Astrocyte (in vitro differentiated cells and primary cell): ENCODE measurements at regions not wholly inside any gene's neighbourhood (a gene's known extent, or its start where the extent isn't known, plus 50 kb on each side); places are given as distances from the start of the nearest gene placed in this dataset.

ENCODE experiments used
- DNase-seq: peaks from one replicate; pipeline ENCODE4 v3.0.0-alpha.2; 2010; ENCODE audit warnings: low read depth
- FAIRE-seq: peaks from 2 replicates; lab custom pipeline; 2011; peaks lifted over from hg19 to GRCh38; lab: Jason Lieb, UNC
- H2AFZ ChIP-seq: 2 replicates; pipeline ENCODE4 v1.6.0; 2012; ENCODE audit warnings: low read depth, low read length, inconsistent platforms
- H3K27ac ChIP-seq: 2 replicates; pipeline ENCODE4 v1.5.1; 2011; ENCODE audit warnings: low read depth, low read length, inconsistent platforms
- H3K27me3 ChIP-seq: 2 replicates; pipeline ENCODE4 v1.6.0; 2011; ENCODE audit warnings: low read length, inconsistent platforms; ENCODE audit not compliant: insufficient read depth
- H3K36me3 ChIP-seq: 2 replicates; pipeline ENCODE4 v1.5.1; 2011; ENCODE audit warnings: low read length, inconsistent platforms; ENCODE audit not compliant: insufficient read depth
- H3K4me1 ChIP-seq: 2 replicates; pipeline ENCODE4 v1.5.1; 2011; ENCODE audit warnings: low read length, inconsistent platforms; ENCODE audit not compliant: insufficient read depth
- H3K4me2 ChIP-seq: 2 replicates; pipeline ENCODE4 v1.6.0; 2012; ENCODE audit warnings: low read length, inconsistent platforms
- H3K4me3 ChIP-seq: 2 replicates; pipeline ENCODE4 v1.5.1; 2011; ENCODE audit warnings: low read depth, mild to moderate bottlenecking, low read length, inconsistent platforms; ENCODE audit not compliant: insufficient read depth
- H3K79me2 ChIP-seq: 2 replicates; pipeline ENCODE4 v1.6.0; 2012; ENCODE audit warnings: mild to moderate bottlenecking, low read length, inconsistent platforms; ENCODE audit not compliant: insufficient read depth
- H3K9ac ChIP-seq: 2 replicates; pipeline ENCODE4 v1.6.0; 2012; ENCODE audit warnings: mild to moderate bottlenecking, low read length, inconsistent platforms
- H3K9me3 ChIP-seq: 2 replicates; pipeline ENCODE4 v1.5.1; 2012; ENCODE audit warnings: low read depth, mild to moderate bottlenecking, low read length, inconsistent platforms; ENCODE audit not compliant: insufficient read depth
- H4K20me1 ChIP-seq: 2 replicates; pipeline ENCODE4 v1.6.0; 2012; ENCODE audit warnings: low read length, inconsistent platforms; ENCODE audit not compliant: insufficient read depth
- H3K27ac Mint-ChIP-seq: one replicate; pipeline ENCODE4 v1.8.0; 2021; ENCODE audit warnings: mild to moderate bottlenecking, mixed read lengths; ENCODE audit not compliant: unreplicated experiment
- H3K27me3 Mint-ChIP-seq: one replicate; pipeline ENCODE4 v1.8.0; 2021; ENCODE audit warnings: low read depth, mixed read lengths; ENCODE audit not compliant: unreplicated experiment
- H3K36me3 Mint-ChIP-seq: one replicate; pipeline ENCODE4 v1.8.0; 2021; ENCODE audit warnings: low read depth, mixed read lengths; ENCODE audit not compliant: unreplicated experiment
- H3K4me1 Mint-ChIP-seq: one replicate; pipeline ENCODE4 v1.8.0; 2021; ENCODE audit warnings: low read depth, mixed read lengths; ENCODE audit not compliant: unreplicated experiment
- H3K4me3 Mint-ChIP-seq: one replicate; pipeline ENCODE4 v1.8.0; 2021; ENCODE audit warnings: mild to moderate bottlenecking, moderate library complexity, mixed read lengths; ENCODE audit not compliant: unreplicated experiment
- H3K9me3 Mint-ChIP-seq: one replicate; pipeline ENCODE4 v1.8.0; 2021; ENCODE audit warnings: mild to moderate bottlenecking, mixed read lengths; ENCODE audit not compliant: unreplicated experiment
- CTCF ChIP-seq: IDR thresholded peaks from 2 replicates; pipeline ENCODE4 v1.5.1; 2011; ENCODE audit warnings: low read depth, mild to moderate bottlenecking, inconsistent platforms, low read length, moderate library complexity; ENCODE audit not compliant: insufficient read depth
- EZH2 ChIP-seq: IDR thresholded peaks from 2 replicates; pipeline ENCODE4 v1.6.1; 2012; ENCODE audit warnings: mild to moderate bottlenecking, low read length, inconsistent platforms; ENCODE audit not compliant: insufficient read depth

GRCh38 chr3:153484842-153485241 is 322.8 kb downstream of the RAP2B start:
- FAIRE-seq: no peak
- H4K20me1 ChIP-seq: no peaks in the 10 kb centered on the region
- peaks cover 4% of the 10 kb centered on the region for H3K27me3 Mint-ChIP-seq
- no peaks in the 10 kb centered on the region for H3K36me3 Mint-ChIP-seq
- no peak overlapping the region for H2AFZ ChIP-seq
- H3K36me3 ChIP-seq: no peaks in the 10 kb centered on the region
- no peak overlapping the region for H3K27ac ChIP-seq
- H3K9me3 Mint-ChIP-seq: no peaks in the 10 kb centered on the region
- H3K4me3 Mint-ChIP-seq: no peak overlapping the region
- H3K4me1 ChIP-seq: no peaks in the 10 kb centered on the region
- H3K79me2 ChIP-seq: no peaks in the 10 kb centered on the region
- no peak overlapping the region for H3K4me3 ChIP-seq
- TF ChIP-seq CTCF (no peak), EZH2 (no peak)
- no peaks in the 10 kb centered on the region for H3K9me3 ChIP-seq
- H3K9ac ChIP-seq: no peak overlapping the region
- no peak overlapping the region for H3K27ac Mint-ChIP-seq
- no peaks in the 10 kb centered on the region for H3K27me3 ChIP-seq
- no peak for DNase-seq
- H3K4me1 Mint-ChIP-seq: no peaks in the 10 kb centered on the region
- H3K4me2 ChIP-seq: no peak overlapping the region

- no peak for DNase-seq
- Histone ChIP-seq H4K20me1 (no peaks in the 10 kb centered on the region), H3K9ac (no peak overlapping the region), H3K4me1 (no peaks in the 10 kb centered on the region), H3K79me2 (no peaks in the 10 kb centered on the region), H3K27ac (no peak overlapping the region), H3K4me3 (no peak overlapping the region), H3K36me3 (no peaks in the 10 kb centered on the region), H3K27me3 (no peaks in the 10 kb centered on the region), H3K4me2 (no peak overlapping the region), H2AFZ (no peak overlapping the region), H3K9me3 (no peaks in the 10 kb centered on the region)
- Mint-ChIP-seq H3K27ac (no peak overlapping the region), H3K9me3 (no peaks in the 10 kb centered on the region), H3K4me1 (no peaks in the 10 kb centered on the region), H3K36me3 (no peaks in the 10 kb centered on the region), H3K27me3 (no peaks in the 10 kb centered on the region), H3K4me3 (no peak overlapping the region)
- TF ChIP-seq CTCF (no peak), EZH2 (no peak)
- no peak for FAIRE-seq
Measured at GRCh38 chr3:153495422-153495821, 333.4 kb downstream of the RAP2B start.

GRCh38 chr3:153502682-153503081 is 340.7 kb downstream of the RAP2B start:
- FAIRE-seq (no peak), DNase-seq (no peak)
- Histone ChIP-seq H4K20me1 (no peaks in the 10 kb centered on the region), H2AFZ (no peak overlapping the region), H3K4me2 (no peak overlapping the region), H3K36me3 (no peaks in the 10 kb centered on the region), H3K4me1 (no peaks in the 10 kb centered on the region), H3K9ac (no peak overlapping the region), H3K4me3 (no peak overlapping the region), H3K9me3 (no peaks in the 10 kb centered on the region), H3K27me3 (no peaks in the 10 kb centered on the region), H3K79me2 (no peaks in the 10 kb centered on the region), H3K27ac (no peak overlapping the region)
- Mint-ChIP-seq H3K4me3 (no peak overlapping the region), H3K27ac (no peak overlapping the region), H3K4me1 (no peaks in the 10 kb centered on the region), H3K27me3 (no peaks in the 10 kb centered on the region), H3K36me3 (no peaks in the 10 kb centered on the region), H3K9me3 (no peaks in the 10 kb centered on the region)
- TF ChIP-seq CTCF (no peak), EZH2 (no peak)
